IMR-90 (cell line): ENCODE measurements at regions not wholly inside any gene's neighbourhood (a gene's known extent, or its start where the extent isn't known, plus 50 kb on each side); places are given as distances from the start of the nearest gene placed in this dataset.

Experiments used
- ATAC-seq: fragments of 200-7000 bp; cut with Tn5 transposase; 2 replicates; pipeline ENCODE4 v1.9.1; 2020; ENCODE audit warnings: low read depth, mild to moderate bottlenecking, moderate library complexity
- BruUV-seq: library from RNA; stranded (reverse); fragments of 400-500 nt; replicated peaks from 2 replicates; lab custom pipeline; 2021; lab: Mats Ljungman, UMichigan
- CTCF ChIA-PET: fragments of 300-600 bp; formaldehyde crosslinking; extraction: SDS; loops from one replicate; lab custom pipeline; 2021; ENCODE audit warnings: antibody characterized with exemption; lab: Yijun Ruan, JAX
- POLR2A ChIA-PET: fragments of 300-600 bp; sonication (Branson Sonifier 250); formaldehyde crosslinking; loops from one replicate; lab custom pipeline; 2022; ENCODE audit warnings: antibody characterized with exemption; ENCODE audit not compliant: unreplicated experiment; lab: Charles Lee
- DNase-seq: peaks from one replicate; pipeline ENCODE4 v3.0.0; 2013
- H2AFZ ChIP-seq: replicated peaks from 2 replicates; pipeline ENCODE3; 2013; ENCODE audit warnings: low read length, mild to moderate bottlenecking; ENCODE audit not compliant: poor library complexity
- H2AK5ac ChIP-seq: 2 replicates; pipeline ENCODE4 v1.6.1; 2013; ENCODE audit warnings: low read depth, low read length, inconsistent platforms
- H2AK9ac ChIP-seq: replicated peaks from 2 replicates; pipeline ENCODE3; 2013; ENCODE audit warnings: mild to moderate bottlenecking, low read depth, low read length, moderate library complexity; ENCODE audit not compliant: poor library complexity
- H2BK120ac ChIP-seq: 2 replicates; pipeline ENCODE4 v1.6.1; 2013; ENCODE audit warnings: low read depth, low read length, inconsistent platforms
- H2BK15ac ChIP-seq: 3 replicates; pipeline ENCODE4 v1.6.1; 2013; ENCODE audit warnings: low read depth, low read length, inconsistent platforms
- H2BK20ac ChIP-seq: 2 replicates; pipeline ENCODE4 v1.6.1; 2013; ENCODE audit warnings: low read depth, mild to moderate bottlenecking, inconsistent platforms, low read length, moderate library complexity
- H2BK5ac ChIP-seq: 2 replicates; pipeline ENCODE4 v1.6.1; 2013; ENCODE audit warnings: mild to moderate bottlenecking, low read depth, low read length, inconsistent platforms; ENCODE audit not compliant: poor library complexity, severe bottlenecking
- H3K14ac ChIP-seq: replicated peaks from 2 replicates; pipeline ENCODE4 v1.6.1; 2013; ENCODE audit warnings: low read depth, low read length, inconsistent platforms
- H3K18ac ChIP-seq: 2 replicates; pipeline ENCODE4 v1.6.1; 2013; ENCODE audit warnings: low read depth, low read length, control low read depth
- H3K23ac ChIP-seq: 2 replicates; pipeline ENCODE4 v1.6.1; 2013; ENCODE audit warnings: low read depth, low read length, inconsistent platforms
- H3K27ac ChIP-seq: 2 replicates; pipeline ENCODE4 v1.5.1; 2013; ENCODE audit warnings: mild to moderate bottlenecking, control low read depth, low read length; ENCODE audit not compliant: insufficient read depth
- H3K27me3 ChIP-seq: 2 replicates; pipeline ENCODE4 v1.6.1; 2013; ENCODE audit warnings: low read length; ENCODE audit not compliant: control insufficient read depth, insufficient read depth
- H3K36me3 ChIP-seq: 2 replicates; pipeline ENCODE4 v1.6.1; 2013; ENCODE audit warnings: low read length, mixed read lengths; ENCODE audit not compliant: control insufficient read depth, insufficient read depth
- H3K4ac ChIP-seq: 2 replicates; pipeline ENCODE4 v1.6.1; 2013; ENCODE audit warnings: low read depth, low read length, inconsistent platforms
- H3K4me1 ChIP-seq: 2 replicates; pipeline ENCODE4 v1.6.1; 2013; ENCODE audit warnings: low read length, mixed read lengths; ENCODE audit not compliant: control insufficient read depth, insufficient read depth
- H3K4me2 ChIP-seq: 2 replicates; pipeline ENCODE4 v1.6.1; 2013; ENCODE audit warnings: low read depth, mild to moderate bottlenecking, control low read depth, low read length, moderate library complexity
- H3K4me3 ChIP-seq: 2 replicates; pipeline ENCODE4 v1.5.1; 2013; ENCODE audit warnings: low read depth, mild to moderate bottlenecking, control low read depth, low read length, moderate library complexity; ENCODE audit not compliant: insufficient read depth
- H3K56ac ChIP-seq: 2 replicates; pipeline ENCODE4 v1.6.1; 2013; ENCODE audit warnings: low read length, inconsistent platforms; ENCODE audit not compliant: insufficient read depth; ENCODE audit errors: extremely low read depth
- H3K79me1 ChIP-seq, 2 experiments: 2 replicates each; pipeline ENCODE4 v1.6.1; 2013; ENCODE audit warnings: low read length in 2 of 2, inconsistent platforms in 1 of 2, low read depth in 1 of 2
- H3K9ac ChIP-seq: 2 replicates; pipeline ENCODE4 v1.6.1; 2013; ENCODE audit warnings: low read depth, low read length, control low read depth
- H3K9me1 ChIP-seq: 2 replicates; pipeline ENCODE4 v1.6.1; 2013; ENCODE audit warnings: low read length, inconsistent platforms; ENCODE audit not compliant: insufficient read depth
- H3K9me3 ChIP-seq: 2 replicates; pipeline ENCODE4 v1.6.1; 2013; ENCODE audit warnings: low read length; ENCODE audit not compliant: control insufficient read depth, insufficient read depth
- H4K20me1 ChIP-seq: 2 replicates; pipeline ENCODE4 v1.6.1; 2013; ENCODE audit warnings: low read length, inconsistent platforms; ENCODE audit not compliant: insufficient read depth
- H4K5ac ChIP-seq: 2 replicates; pipeline ENCODE4 v1.6.1; 2013; ENCODE audit warnings: mild to moderate bottlenecking, low read depth, low read length, control low read depth
- H4K8ac ChIP-seq, 2 experiments: 2 replicates each; pipeline ENCODE4 v1.6.1; 2013; ENCODE audit warnings: low read depth in 2 of 2, low read length in 2 of 2, control low read depth in 1 of 2, inconsistent platforms in 1 of 2
- H4K91ac ChIP-seq: 2 replicates; pipeline ENCODE4 v1.6.1; 2013; ENCODE audit warnings: low read depth, low read length, inconsistent platforms; ENCODE audit not compliant: insufficient read depth
- CHD1 ChIP-seq: IDR thresholded peaks from 2 replicates; pipeline ENCODE4 v1.6.1; 2012; ENCODE audit warnings: low read depth, low read length, improper control_type of control experiment
- MAFK ChIP-seq: IDR thresholded peaks from 2 replicates; pipeline ENCODE4 v1.6.1; 2012; ENCODE audit warnings: low read depth, low read length, improper control_type of control experiment
- MXI1 ChIP-seq: IDR thresholded peaks from 2 replicates; pipeline ENCODE4 v1.6.1; 2012; ENCODE audit warnings: low read depth, mild to moderate bottlenecking, low read length, moderate library complexity, borderline replicate concordance
- POLR2A ChIP-seq: IDR thresholded peaks from 2 replicates; pipeline ENCODE4 v1.6.1; 2012; ENCODE audit warnings: mild to moderate bottlenecking, low read depth, low read length
- WGBS, 2 experiments: methylation state at CpG; one replicate each; pipeline versions ENCODE4 v1.1.5 to v1.1.7; 2013; ENCODE audit warnings: missing lambda C conversion rate in 2 of 2; ENCODE audit not compliant: insufficient read length in 1 of 2; ENCODE audit errors: extremely low coverage in 2 of 2; 5-methylcytosine and 5-hydroxymethylcytosine counted together
- dilution Hi-C: fragments of 300-500 bp; cut with HindIII; formaldehyde crosslinking; loops from one replicate; pipeline ENCODE4 v1.14.3; 2018; ENCODE audit warnings: low sequenced_read_pairs; ENCODE audit not compliant: unreplicated experiment
- in situ Hi-C: fragments of 300-500 bp; cut with MboI; formaldehyde crosslinking; loops from 3 replicates; pipeline ENCODE4 v1.14.3; 2019; ENCODE audit warnings: low sequenced_read_pairs, inconsistent platforms, mixed read lengths
- intact Hi-C: fragments of 100-400 bp; cut with micrococcal nuclease; formaldehyde crosslinking; loops from 2 replicates; pipeline ENCODE4 v1.10.0; 2022

- Histone ChIP-seq H3K4me2 (no peak overlapping the region), H2AK9ac (no peak overlapping the region), H2BK5ac (no peak overlapping the region), H3K79me1 (no peaks in the 10 kb centered on the region), H4K91ac (peak overlapping the region; percentile 28; the same call in 1 of the 2 replicates), H3K27me3 (no peaks in the 10 kb centered on the region), H3K4me3 (no peak overlapping the region), H2AK5ac (peak overlapping the region; percentile 46; the same call in 1 of the 2 replicates), H3K27ac (no peak overlapping the region), H2BK120ac (peak overlapping the region; percentile 57; the same call in 1 of the 2 replicates), H3K36me3 (no peaks in the 10 kb centered on the region), H3K18ac (peak overlapping the region; percentile 73), H4K20me1 (no peaks in the 10 kb centered on the region), H3K56ac (no peak overlapping the region), H4K5ac (peak overlapping the region; percentile 74; the same call in 1 of the 2 replicates), H3K4ac (0 out of 2 replicates have a peak overlapping the region, but pooled peaks have one; percentile 31), H3K14ac (0 out of 2 replicates have a peak overlapping the region, but pooled peaks have one; percentile 52), H2BK20ac (0 out of 2 replicates have a peak overlapping the region, but pooled peaks have one; percentile 31), H3K23ac (peak overlapping the region; percentile 12; the same call in 1 of the 2 replicates), H2BK15ac (peak overlapping the region; percentile 25; the same call in 2 of the 3 replicates), H3K9ac (no peak overlapping the region), H4K8ac (peak overlapping the region in 1 of 2 experiments; percentile 22; a peak in 1 of 4 replicates), H3K4me1 (peaks cover 23% of the 10 kb centered on the region), H3K9me1 (peaks cover 6% of the 10 kb centered on the region; the same call in 1 of the 2 replicates), H2AFZ (peak overlapping the region; percentile 66), H3K9me3 (no peaks in the 10 kb centered on the region)
- BruUV-seq: no TSS peak
- dilution Hi-C loops (no loop called here), in situ Hi-C loops (no loop called here), intact Hi-C loops (loop anchor here (10.0 kb wide), 1 partner anchor 212 kb away; no protein-coding TSS in a partner anchor)
- whole genome bisulfite sequencing, 2 experiments: 60% methylated on average over 1 of the region's 8 CpGs; no CpG with 5 or more reads in 1 of the 2 experiments
- POLR2A ChIA-PET: no interaction called here
- TF ChIP-seq CHD1: no peak
- TF ChIP-seq MXI1: no peak
- no peak for TF ChIP-seq POLR2A
- TF ChIP-seq MAFK: peak; percentile 9; the same call in 1 of the 2 replicates
- no peak for DNase-seq
- CTCF ChIA-PET: no interaction called here
- ATAC-seq: no peak
Measured at GRCh38 chr10:43906490-43906889, 257.8 kb upstream of the ZNF32 start.
